ENCODE measurements at regions not wholly inside any gene's neighbourhood (a gene's known extent, or its start where the extent isn't known, plus 50 kb on each side); places are given as distances from the start of the nearest gene placed in this dataset.
A peak's percentile ranks its signal among the peaks of the same experiment; 100 is the strongest.
"Not testable (repeated sequence)": the region's sequence is repeated elsewhere in the genome, so short reads cannot be mapped to it uniquely, and the experiment has no call there.

DNA sequence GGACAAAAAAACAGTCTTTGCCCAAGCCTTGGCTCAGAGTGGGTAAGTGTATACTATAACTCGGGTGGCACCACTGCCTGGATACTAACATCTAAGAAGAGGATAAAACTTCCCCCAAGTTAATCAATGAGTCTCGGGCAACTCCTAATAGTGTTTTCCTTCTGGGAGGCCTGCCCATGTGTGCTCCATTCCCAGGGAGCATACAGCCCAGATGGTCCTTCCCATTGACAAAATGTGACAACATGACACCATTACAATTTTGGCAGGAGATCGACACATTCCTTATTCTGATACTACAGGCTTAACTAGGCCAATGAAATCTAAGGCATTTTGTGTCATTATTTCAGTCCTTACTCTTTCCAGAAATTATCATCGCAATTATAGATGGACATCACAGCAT lies 52.7 kb upstream of the CRIM1 start:
- no peak for DNase-seq

DNA sequence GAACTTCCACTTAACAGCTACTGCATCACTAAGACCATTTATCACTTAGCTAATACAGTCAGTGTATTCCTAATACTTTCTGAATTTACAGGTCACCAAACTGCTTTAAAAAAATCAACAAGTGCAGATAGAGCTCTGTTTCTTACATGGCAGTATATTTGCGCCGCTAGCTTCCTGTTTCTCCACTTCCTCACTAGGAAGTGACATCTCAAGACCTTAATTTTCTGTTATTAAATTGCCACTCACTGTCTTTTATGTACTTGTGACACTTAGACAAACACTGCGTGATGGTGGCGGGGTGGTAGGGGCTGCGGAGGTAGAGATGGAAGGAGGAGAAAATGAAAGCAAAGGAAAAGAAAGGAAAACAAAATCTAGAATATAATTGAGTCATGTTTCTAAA lies 53.7 kb upstream of the CRIM1 start:
- no peak for DNase-seq

DNA sequence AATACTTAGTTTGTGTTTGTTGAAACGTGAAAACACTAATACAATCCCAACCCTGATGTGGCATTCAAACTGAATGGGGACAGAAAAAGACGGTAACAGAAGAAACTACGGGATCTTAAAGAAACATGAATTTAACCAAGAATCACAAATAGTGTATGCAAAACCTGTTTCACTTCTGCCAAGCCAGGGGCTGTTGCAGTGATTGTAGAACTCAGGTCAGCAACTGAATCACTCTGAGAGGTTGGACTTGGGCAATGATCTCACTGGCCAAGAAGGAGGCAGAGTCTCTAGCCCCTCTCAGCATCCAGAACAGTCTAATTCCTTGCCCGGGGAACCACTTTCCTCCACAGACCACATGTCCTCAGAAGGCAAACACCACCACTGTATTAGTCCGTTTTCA lies 54.9 kb upstream of the CRIM1 start:
- no peak for DNase-seq

GRCh38 chr2:36296798-36297197 lies 58.8 kb upstream of the CRIM1 start:
- no peak for DNase-seq

DNA sequence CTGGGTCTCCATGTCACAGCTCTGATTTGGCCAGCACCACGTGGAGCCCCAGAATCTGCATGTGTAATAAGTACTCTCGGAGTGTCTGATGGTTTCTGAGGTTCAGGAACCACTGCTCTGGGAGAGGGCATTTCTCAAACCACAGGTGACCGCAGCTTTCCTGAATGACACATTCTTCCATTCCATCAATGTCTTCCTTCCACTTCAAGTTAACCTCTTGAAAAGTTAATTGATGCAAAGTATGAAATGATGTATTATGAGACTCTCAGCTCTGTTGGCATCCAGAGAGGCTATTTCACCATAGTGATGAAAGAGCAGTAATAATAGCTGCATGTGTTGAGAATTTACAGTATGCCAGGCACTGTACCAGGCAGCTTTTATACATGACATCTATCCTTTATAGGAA lies 61.3 kb upstream of the CRIM1 start:
- DNase-seq = peak; percentile 40

GRCh38 chr2:36290306-36290856 lies 65.2 kb upstream of the CRIM1 start:
- no peak for DNase-seq

- DNase-seq = no peak
These were observed 65.8 kb upstream of the CRIM1 start for GRCh38 chr2:36289731-36290130.

- peak; percentile 25 for DNase-seq
These were observed 68.0 kb upstream of the CRIM1 start for GRCh38 chr2:36287363-36288275.

DNA sequence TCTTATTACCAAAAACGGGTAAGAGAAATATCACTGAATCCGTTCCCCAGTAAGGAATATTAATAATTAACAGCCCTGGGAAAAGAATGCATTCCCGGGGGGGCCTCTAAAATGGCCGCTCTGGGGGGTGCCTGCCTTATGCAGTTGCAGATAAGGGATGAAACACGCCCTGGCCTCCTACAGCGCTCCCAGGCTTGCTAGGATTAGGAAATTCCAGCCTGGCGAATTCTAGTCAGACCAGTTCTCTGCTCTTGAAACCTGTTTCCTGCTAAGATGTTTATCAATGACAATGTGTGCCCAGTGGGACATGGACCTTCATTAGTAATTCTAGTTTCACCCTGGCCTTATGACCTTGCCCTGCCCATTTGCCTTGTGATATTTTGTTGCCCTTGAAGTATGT lies 76.1 kb upstream of the CRIM1 start:
- DNase-seq = not testable (repeated sequence)

DNA sequence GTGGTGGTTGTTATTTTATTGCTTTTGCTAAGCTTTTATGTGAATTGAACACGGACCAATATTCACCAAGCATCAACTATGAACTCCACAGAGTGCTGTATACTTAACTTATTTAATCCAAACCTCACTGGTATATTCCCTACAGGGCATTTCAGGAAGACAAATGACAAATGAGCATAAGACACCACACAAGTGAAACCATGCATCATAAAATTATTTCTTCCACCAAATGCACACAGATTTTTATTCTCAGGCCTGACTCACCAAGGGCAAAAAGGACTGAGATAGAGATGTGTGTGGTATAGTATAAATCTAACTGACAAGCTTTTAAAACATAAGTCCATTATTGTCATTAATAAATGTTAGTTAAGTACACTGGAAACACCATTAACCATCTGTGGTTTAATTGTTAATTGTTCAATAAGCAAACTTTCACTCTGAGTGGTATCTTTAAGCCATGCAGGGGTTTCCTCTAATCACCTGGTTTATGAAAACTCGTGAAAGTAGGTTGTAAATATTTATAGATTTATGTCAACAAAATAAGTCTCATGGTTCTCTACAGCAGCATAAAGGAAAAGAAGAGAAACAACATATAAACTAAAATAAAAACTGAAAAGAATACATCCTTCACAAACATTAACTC lies 77.6 kb upstream of the CRIM1 start:
- no peak for DNase-seq

DNA sequence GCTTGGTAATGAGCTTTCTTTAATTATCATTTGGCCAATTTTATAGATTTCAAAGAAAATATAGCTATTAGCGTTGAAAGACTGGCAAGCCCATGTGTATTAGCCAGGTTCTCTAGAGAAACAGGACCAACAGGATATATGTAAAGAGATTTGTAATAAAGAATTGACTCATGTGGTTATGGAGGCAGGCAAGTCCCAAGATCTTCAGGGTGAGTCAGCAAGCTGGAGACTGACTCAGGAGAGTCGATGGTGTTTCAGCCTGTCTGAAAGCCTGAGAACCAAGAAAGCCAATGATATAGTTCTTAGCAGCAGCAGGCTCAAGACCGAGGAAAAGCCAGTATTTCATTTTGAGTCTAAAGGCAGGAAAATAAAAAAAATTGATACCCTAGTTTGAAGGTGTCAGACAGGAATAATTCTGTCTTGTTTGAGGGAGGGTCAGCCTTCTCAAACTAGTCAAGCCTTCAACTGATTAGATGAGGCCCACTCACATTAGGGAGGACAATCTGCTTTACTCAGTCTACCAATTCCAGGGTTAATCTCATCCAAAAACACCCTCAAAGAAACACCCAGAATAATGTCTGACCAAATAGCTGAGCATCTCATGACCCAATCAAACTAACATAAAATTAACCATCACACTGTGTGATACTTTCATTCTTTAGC lies 78.3 kb upstream of the CRIM1 start:
- DNase-seq = no peak

DNA sequence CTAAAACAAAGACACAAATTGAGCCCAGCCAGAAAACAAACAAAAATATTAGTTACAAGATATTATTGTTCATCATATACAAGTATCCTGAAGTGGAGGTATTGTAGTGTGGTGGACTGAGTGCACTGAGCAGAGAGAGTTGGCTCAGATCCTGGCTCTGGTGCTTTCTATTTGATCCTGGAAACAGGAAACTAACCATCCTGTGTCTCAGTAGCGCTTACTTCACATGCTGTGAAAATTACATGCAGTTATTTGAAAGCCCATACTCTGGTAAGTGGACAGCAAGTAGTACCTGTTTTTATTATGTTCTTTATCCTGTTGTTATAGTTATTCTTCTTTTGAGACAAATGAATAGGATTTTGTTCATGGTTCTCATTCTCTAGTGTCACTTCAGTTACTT lies 84.3 kb upstream of the CRIM1 start:
- DNase-seq = no peak

- no peak for DNase-seq
These were observed 84.8 kb upstream of the CRIM1 start for GRCh38 chr2:36270758-36271157.

- no peak for DNase-seq
These were observed 88.4 kb upstream of the CRIM1 start for GRCh38 chr2:36267194-36267593.

- DNase-seq = no peak
These were observed 88.9 kb upstream of the CRIM1 start for GRCh38 chr2:36266536-36267121.

- no peak for DNase-seq
These were observed 93.0 kb upstream of the CRIM1 start for GRCh38 chr2:36262581-36262980.

- no peak for DNase-seq
These were observed 99.7 kb upstream of the CRIM1 start for GRCh38 chr2:36255863-36256262.

- DNase-seq = no peak
These were observed 102.5 kb upstream of the CRIM1 start for GRCh38 chr2:36253086-36253485.

GRCh38 chr2:36246320-36246990 lies 109.1 kb upstream of the CRIM1 start:
- DNase-seq = peak; percentile 86

GRCh38 chr2:36245651-36246050 lies 109.9 kb upstream of the CRIM1 start:
- peak; percentile 76 for DNase-seq

DNA sequence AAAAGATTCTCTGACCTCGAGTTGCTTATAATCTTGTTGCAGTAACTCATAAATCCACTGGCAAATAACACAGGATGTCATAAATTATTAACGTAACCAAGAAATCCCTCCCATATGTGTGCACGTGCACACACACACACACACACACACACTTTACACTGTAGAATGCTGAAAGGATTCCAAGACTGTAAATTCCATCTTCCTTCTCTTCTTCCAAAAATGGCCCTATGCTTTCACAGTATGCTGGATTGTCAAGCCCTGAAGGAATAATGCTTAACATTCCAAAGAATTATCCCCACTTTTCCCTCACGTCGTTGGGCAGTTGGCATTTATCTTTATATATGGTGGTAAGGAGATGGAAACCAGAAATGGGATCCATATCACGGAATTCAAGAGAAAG lies 117.5 kb upstream of the CRIM1 start:
- no peak for DNase-seq

GRCh38 chr2:36235882-36236281 lies 119.7 kb upstream of the CRIM1 start:
- DNase-seq = no peak

- DNase-seq = no peak
These were observed 120.2 kb upstream of the CRIM1 start for GRCh38 chr2:36235426-36235825.

Data from MV-4-11 (cell line).